H1 (cell line): ENCODE measurements at regions not wholly inside any gene's neighbourhood (a gene's known extent, or its start where the extent isn't known, plus 50 kb on each side); places are given as distances from the start of the nearest gene placed in this dataset.

Experiments used
- CBX8 ChIP-seq: fragments of 300-800, 300-1000 bp; sonication (generic); IDR thresholded peaks from 2 replicates; pipeline ENCODE4 v1.7.1; 2016; ENCODE audit warnings: low read depth, low read length, borderline replicate concordance
- NANOG ChIP-seq: IDR thresholded peaks from 2 replicates; pipeline ENCODE4 v1.6.1; 2011; ENCODE audit warnings: low read length, low read depth, mild to moderate bottlenecking, inconsistent platforms; ENCODE audit not compliant: insufficient read depth, poor library complexity, severe bottlenecking
- TBP ChIP-seq: IDR thresholded peaks from 2 replicates; pipeline ENCODE4 v1.6.1; 2011; ENCODE audit warnings: low read depth, low read length, improper control_type of control experiment

- TF ChIP-seq TBP (no peak), CBX8 (no peak), NANOG (no peak)
Observed at GRCh38 chr16:48444574-48444973, 59.4 kb upstream of the SIAH1 start (continued).
